Epithelial cell of proximal tubule (primary cell): ENCODE measurements at regions not wholly inside any gene's neighbourhood (a gene's known extent, or its start where the extent isn't known, plus 50 kb on each side); places are given as distances from the start of the nearest gene placed in this dataset.

ENCODE experiments used
- DNase-seq: peaks from one replicate; pipeline ENCODE4 v3.0.0-alpha.2; 2011; ENCODE audit warnings: low read depth
- H3K4me3 ChIP-seq: 2 replicates; pipeline ENCODE4 v1.5.1; 2011; ENCODE audit warnings: low read depth, mild to moderate bottlenecking, low read length
- TF ChIP-seq, protein P1 (sequence below): conservative IDR thresholded peaks from 2 replicates; pipeline ENCODE4 v1.5.1; 2012; ENCODE audit warnings: low read depth, mild to moderate bottlenecking, low read length

DNA sequence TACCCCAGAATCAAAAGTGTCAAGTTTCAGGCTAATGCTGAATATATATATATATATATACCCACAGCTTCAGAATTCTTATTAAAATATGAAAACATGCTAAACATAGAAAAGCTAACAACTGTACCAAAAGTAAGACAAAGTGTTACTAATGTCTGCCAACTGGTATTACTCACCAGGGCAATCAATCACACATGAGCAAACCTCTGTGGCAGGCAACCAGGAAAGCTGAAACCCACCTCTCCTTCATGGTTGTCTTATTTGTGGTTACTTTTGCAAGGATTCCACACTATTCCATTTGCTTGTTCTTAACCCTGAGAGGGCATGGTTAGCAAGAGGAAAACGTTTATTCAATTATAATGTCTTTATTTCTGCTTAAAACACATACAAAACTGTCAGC lies 512.3 kb upstream of the MDFIC2 start:
- no peak overlapping the region for H3K4me3 ChIP-seq
- no peak for DNase-seq
- TF ChIP-seq, protein P1, sequence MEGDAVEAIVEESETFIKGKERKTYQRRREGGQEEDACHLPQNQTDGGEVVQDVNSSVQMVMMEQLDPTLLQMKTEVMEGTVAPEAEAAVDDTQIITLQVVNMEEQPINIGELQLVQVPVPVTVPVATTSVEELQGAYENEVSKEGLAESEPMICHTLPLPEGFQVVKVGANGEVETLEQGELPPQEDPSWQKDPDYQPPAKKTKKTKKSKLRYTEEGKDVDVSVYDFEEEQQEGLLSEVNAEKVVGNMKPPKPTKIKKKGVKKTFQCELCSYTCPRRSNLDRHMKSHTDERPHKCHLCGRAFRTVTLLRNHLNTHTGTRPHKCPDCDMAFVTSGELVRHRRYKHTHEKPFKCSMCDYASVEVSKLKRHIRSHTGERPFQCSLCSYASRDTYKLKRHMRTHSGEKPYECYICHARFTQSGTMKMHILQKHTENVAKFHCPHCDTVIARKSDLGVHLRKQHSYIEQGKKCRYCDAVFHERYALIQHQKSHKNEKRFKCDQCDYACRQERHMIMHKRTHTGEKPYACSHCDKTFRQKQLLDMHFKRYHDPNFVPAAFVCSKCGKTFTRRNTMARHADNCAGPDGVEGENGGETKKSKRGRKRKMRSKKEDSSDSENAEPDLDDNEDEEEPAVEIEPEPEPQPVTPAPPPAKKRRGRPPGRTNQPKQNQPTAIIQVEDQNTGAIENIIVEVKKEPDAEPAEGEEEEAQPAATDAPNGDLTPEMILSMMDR = no peak

DNA sequence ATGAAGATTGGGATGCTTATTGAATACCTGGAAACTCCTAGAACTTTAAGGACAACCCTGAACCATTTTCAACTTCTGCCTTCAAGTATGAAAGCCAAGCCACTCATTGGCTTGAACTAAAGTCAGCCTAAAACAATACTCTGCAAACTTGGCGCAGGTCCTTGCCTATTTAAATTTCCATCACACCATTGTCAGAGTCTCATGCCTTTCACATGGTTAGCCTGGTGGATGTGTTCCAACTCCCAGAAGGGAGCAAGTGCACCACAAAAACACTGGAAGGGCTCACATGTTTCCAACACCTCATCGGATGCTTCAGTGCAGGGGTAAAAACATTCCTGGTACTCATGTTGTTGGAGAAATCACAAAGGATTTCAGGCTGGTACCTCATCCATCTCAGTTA lies 511.6 kb upstream of the MDFIC2 start:
- H3K4me3 ChIP-seq = no peak overlapping the region
- no peak for DNase-seq
- TF ChIP-seq, protein P1 = no peak

DNA sequence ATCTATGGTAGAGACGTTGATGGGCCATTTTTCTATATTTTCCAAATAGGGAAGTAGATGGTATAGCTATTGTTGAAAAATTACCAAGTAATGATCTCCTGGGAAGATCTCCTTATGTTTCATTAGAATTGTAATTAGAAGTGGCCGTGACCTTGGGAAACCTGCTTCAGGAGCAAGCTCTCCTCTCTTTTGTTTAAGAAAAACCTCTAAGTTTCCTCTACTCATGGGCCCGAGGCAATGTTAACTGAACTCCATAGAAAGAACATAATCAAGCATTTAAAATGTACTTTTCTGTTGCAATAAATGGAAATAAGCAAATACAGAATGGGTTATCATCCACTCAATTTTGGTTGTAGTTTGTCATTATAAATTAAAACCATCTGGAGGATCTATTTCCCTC lies 511.2 kb upstream of the MDFIC2 start:
- TF ChIP-seq, protein P1 = no peak
- no peak for DNase-seq
- no peak overlapping the region for H3K4me3 ChIP-seq

DNA sequence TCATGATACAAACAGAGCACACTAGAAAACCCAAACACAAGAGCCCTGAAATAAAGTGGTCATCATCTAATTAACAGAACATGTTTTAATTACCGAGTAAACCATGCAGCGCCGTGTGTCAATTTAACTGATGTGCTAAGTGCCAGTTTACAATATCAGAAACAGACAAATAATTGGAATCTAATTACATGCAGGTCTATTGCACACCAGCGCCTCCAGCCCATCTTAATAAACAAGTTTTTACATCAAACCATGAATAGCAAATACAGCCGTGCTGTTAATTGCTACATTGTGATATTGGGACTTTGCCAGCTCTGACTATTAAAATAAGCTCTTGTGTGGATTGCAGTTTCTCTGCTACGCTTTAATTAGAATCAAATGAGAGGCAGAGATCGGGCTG lies 510.2 kb upstream of the MDFIC2 start:
- no peak overlapping the region for H3K4me3 ChIP-seq
- TF ChIP-seq, protein P1 = no peak
- DNase-seq = no peak

DNA sequence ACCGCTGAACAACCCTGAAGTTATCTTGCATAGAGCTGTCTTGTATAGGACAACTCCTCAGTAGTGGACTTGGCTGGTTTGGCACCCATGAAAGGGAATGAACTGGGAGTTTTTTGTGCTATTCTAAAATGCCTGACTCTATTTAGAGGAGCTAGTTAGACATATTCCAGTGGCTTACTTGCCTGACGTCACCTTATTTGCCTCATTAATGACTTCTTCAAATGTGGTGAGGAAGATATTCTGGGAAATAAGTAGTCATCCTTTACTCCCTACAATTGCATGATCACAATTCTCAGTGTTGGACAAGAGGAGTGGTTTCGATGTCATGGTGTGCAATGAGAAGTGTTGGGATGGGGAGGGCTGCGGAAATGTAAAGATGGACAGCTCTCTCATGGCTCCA lies 509.2 kb upstream of the MDFIC2 start:
- TF ChIP-seq, protein P1 = no peak
- DNase-seq = no peak
- no peak overlapping the region for H3K4me3 ChIP-seq

DNA sequence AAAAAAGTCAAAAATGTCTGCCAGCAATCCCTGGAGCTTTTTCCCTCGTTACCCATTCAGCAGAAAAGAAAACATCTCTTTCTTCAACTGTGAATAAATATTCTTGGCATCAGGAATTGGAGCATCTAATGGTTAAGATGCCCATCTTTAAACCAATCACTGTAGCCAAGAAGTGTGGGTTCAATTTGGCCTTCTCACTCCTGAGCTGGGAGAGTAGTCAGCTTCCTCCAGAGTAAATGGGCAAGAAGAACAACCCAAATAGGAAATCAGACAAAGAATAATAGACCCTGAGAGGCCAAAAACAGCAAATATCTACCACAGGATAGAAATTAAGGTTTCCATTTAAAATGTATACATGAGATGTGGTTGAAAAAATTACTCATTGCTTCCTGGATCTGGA lies 508.0 kb upstream of the MDFIC2 start:
- DNase-seq = no peak
- H3K4me3 ChIP-seq = no peak overlapping the region
- TF ChIP-seq, protein P1 = no peak

DNA sequence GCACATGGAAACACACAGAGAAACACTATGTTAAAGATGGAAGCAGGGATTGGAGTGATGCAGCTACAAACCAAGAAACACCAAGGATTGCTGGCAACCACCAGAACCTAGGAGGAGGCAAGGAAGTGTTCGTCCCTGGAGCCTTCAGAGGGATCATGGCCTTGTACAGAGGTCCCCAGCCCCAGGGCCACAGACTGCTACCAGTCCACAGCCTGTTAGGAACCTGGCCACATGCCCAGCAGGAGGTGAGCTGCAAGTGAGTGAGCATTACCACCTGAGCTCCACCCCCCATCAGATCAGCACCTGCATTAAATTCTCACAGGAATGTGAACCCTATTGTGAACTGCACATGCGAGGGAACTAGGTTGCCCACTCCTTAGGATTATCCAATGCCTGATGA lies 505.7 kb upstream of the MDFIC2 start:
- DNase-seq = no peak
- TF ChIP-seq, protein P1 = no peak
- no peak overlapping the region for H3K4me3 ChIP-seq
